ENCODE measurements at regions not wholly inside any gene's neighbourhood (a gene's known extent, or its start where the extent isn't known, plus 50 kb on each side); places are given as distances from the start of the nearest gene placed in this dataset.

- no peak for DNase-seq
Measured at GRCh38 chr10:109475711-109476421, 447.4 kb downstream of the XPNPEP1 start.

GRCh38 chr10:109474812-109475211, 448.5 kb downstream of the XPNPEP1 start:
- no peak for DNase-seq

GRCh38 chr10:109474261-109474660, 449.1 kb downstream of the XPNPEP1 start:
- DNase-seq = no peak

- no peak for DNase-seq
Measured at GRCh38 chr10:109467551-109467950, 455.8 kb downstream of the XPNPEP1 start.

GRCh38 chr10:109464949-109465348, 458.4 kb downstream of the XPNPEP1 start:
- DNase-seq = no peak

- no peak for DNase-seq
Measured at GRCh38 chr10:109457302-109457638, 466.0 kb downstream of the XPNPEP1 start.

- no peak for DNase-seq
Measured at GRCh38 chr10:109456566-109457301, 466.6 kb downstream of the XPNPEP1 start.

- DNase-seq = no peak
Measured at GRCh38 chr10:109454691-109455090, 468.6 kb downstream of the XPNPEP1 start.

GRCh38 chr10:109451879-109452278, 471.4 kb downstream of the XPNPEP1 start:
- no peak for DNase-seq

- no peak for DNase-seq
Measured at GRCh38 chr10:109450702-109451101, 472.6 kb downstream of the XPNPEP1 start.

- no peak for DNase-seq
Measured at GRCh38 chr10:109433434-109433833, 489.9 kb downstream of the XPNPEP1 start.

- DNase-seq = no peak
Measured at GRCh38 chr10:109432281-109432680, 491.0 kb downstream of the XPNPEP1 start.

GRCh38 chr10:109430799-109431198, 492.5 kb downstream of the XPNPEP1 start:
- no peak for DNase-seq

GRCh38 chr10:109430043-109430760, 493.1 kb downstream of the XPNPEP1 start:
- DNase-seq = no peak

GRCh38 chr10:109428775-109429491, 494.4 kb downstream of the XPNPEP1 start:
- no peak for DNase-seq

GRCh38 chr10:109427411-109427810, 495.9 kb downstream of the XPNPEP1 start:
- no peak for DNase-seq

GRCh38 chr10:109426987-109427386, 496.3 kb downstream of the XPNPEP1 start:
- no peak for DNase-seq

- DNase-seq = no peak
Measured at GRCh38 chr10:109418795-109419194, 504.5 kb downstream of the XPNPEP1 start.

GRCh38 chr10:109417803-109418202, 505.5 kb downstream of the XPNPEP1 start:
- no peak for DNase-seq

GRCh38 chr10:109412353-109412752, 511.0 kb downstream of the XPNPEP1 start:
- no peak for DNase-seq

- DNase-seq = no peak
Measured at GRCh38 chr10:109411917-109412316, 511.4 kb downstream of the XPNPEP1 start.

- no peak for DNase-seq
Measured at GRCh38 chr10:109405338-109405737, 518.0 kb downstream of the XPNPEP1 start.

- DNase-seq = no peak
Measured at GRCh38 chr10:109403551-109403950, 519.8 kb downstream of the XPNPEP1 start.

Data from NCI-H1092 (cell line).